GM12874 (cell line): ENCODE measurements at regions not wholly inside any gene's neighbourhood (a gene's known extent, or its start where the extent isn't known, plus 50 kb on each side); places are given as distances from the start of the nearest gene placed in this dataset.

Experiments
- TF ChIP-seq, protein P1 (sequence below): IDR thresholded peaks from 2 replicates; pipeline ENCODE4 v1.5.1; 2011; ENCODE audit warnings: low read depth, mild to moderate bottlenecking, control low read depth, low read length, moderate library complexity; ENCODE audit not compliant: insufficient read depth

- TF ChIP-seq, protein P1, sequence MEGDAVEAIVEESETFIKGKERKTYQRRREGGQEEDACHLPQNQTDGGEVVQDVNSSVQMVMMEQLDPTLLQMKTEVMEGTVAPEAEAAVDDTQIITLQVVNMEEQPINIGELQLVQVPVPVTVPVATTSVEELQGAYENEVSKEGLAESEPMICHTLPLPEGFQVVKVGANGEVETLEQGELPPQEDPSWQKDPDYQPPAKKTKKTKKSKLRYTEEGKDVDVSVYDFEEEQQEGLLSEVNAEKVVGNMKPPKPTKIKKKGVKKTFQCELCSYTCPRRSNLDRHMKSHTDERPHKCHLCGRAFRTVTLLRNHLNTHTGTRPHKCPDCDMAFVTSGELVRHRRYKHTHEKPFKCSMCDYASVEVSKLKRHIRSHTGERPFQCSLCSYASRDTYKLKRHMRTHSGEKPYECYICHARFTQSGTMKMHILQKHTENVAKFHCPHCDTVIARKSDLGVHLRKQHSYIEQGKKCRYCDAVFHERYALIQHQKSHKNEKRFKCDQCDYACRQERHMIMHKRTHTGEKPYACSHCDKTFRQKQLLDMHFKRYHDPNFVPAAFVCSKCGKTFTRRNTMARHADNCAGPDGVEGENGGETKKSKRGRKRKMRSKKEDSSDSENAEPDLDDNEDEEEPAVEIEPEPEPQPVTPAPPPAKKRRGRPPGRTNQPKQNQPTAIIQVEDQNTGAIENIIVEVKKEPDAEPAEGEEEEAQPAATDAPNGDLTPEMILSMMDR = no peak
Observed at GRCh38 chr4:66974665-66975064, 570.6 kb downstream of the CENPC start.

DNA sequence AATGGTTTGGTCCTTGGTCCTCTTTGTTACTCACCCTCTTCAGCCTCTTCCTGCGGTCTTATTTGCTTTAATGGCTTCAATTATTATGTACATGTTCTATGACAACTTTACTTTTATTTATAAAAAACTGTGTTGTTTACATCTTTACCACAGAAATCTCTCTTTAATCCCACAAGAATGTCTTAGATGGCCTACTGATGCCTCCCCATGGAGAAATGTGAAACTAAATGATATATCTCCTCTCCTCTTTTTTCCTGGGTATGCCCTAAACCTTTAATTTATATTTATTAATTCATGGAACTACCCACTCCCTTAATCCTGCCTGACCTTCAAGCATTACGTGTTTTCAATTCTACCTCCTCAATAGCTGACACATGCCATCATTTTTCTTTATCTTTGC, 573.2 kb downstream of the CENPC start:
- TF ChIP-seq, protein P1 = no peak

DNA sequence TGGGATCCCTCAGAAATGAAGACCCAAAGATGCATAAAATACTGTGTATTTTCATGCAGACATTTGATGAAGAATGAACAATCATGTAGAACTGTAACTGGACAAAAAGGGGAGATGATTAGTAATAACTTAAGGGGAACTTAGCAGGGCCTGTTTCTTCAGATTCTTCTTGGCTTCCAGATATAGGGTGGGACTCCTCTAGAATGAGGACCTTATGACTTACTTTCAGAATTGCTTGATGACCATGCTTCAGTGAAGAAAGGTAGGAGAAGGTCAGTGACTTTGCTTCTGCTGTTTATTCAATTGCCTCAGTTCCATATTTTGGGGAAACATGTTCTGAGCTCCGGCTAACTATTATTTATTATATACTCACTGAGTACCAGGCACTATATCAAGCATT, 580.8 kb downstream of the CENPC start:
- TF ChIP-seq, protein P1 = no peak

DNA sequence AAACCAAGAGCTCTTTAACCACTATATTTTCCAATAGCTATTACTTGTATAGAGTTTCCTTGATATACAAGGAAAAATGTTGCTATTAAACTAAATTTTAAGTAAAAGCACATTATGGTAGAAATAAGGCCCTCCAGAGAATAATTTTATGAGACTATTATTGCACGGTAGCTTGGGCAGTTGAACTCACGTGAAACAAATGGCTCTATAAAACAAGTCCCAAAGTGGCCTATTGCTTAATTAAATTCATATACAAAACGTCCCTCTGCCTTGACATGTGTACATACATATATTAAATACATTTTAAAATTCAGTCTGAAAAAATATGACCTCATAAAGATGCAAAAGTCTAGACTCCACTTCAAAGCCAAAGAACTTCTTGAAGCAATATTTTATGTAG, 582.2 kb downstream of the CENPC start:
- TF ChIP-seq, protein P1 = no peak

DNA sequence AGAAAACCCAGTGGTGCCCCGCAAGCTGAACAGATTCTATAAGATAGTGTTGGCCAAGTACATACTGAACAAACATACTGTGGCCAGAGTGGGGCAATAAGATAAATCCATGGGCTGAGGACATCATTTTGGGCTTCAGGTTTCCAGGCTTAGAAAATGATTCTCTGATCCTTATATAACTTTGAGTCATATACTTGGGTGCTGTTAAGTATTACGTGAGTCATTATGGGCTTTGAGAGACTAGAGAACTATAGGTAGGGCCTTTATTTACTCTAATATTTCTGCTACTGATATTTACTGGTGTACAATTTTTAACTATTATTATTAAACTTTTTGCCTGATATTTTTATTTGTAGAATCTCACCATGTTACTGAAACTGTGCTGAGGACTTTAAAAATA, 586.1 kb downstream of the CENPC start:
- TF ChIP-seq, protein P1 = no peak

GRCh38 chr4:66956852-66957251, 588.5 kb downstream of the CENPC start:
- TF ChIP-seq, protein P1 = no peak

DNA sequence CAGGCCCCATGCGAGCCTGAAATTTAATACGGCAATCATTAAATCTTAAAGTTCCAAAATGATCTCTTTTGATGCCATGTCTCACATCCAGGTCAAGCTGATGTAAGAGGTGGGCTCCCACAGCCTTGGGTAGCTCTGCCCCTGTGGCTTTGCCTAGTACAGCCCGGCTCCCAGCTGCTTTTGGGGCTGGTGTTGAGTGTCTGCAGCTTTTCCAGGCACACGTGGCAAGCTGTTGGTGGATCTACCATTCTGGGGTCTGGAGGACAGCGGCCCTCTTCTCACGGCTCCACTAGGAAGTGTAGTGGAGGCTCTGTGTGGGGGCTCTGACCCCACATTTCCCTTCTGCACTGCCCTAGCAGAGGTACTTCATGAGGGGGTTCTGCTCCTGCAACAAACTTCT, 588.9 kb downstream of the CENPC start:
- TF ChIP-seq, protein P1 = no peak

GRCh38 chr4:66955784-66956183, 589.5 kb downstream of the CENPC start:
- TF ChIP-seq, protein P1 = no peak
